ENCODE measurements at regions not wholly inside any gene's neighbourhood (a gene's known extent, or its start where the extent isn't known, plus 50 kb on each side); places are given as distances from the start of the nearest gene placed in this dataset.

DNA sequence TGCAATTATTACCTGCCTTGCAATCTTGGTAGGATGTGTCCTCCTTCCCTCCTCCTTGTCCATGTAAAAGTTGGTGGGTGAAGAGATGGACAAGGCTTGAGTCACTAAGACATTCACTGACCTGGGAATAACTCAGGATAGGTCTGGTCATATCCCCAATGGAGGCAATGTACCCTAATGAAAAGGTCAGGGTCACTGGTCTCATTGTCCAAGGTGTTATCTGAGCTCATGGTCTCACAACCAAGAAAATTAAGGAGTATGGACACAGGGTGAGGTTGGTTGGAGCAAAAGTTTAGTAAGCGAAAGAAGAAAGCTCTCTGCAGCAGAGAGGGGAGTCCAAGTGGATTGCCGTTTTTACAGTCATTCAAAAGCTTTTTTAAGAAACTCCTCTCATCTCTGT is 179.0 kb downstream of the SNRPN start:
- Histone ChIP-seq H2AFZ (ENCODE audit: low read depth, low read length) (no peak overlapping the region), H3F3A (ENCODE audit: insufficient read depth, low read length, poor library complexity, severe bottlenecking) (no peaks in the 10 kb centered on the region), H4K20me1 (ENCODE audit: insufficient read depth) (no peaks in the 10 kb centered on the region), H3K79me2 (replicated peaks; ENCODE audit: insufficient read depth, low read length) (no peaks in the 10 kb centered on the region), H3K4me3 (ENCODE audit: low read length) (no peak overlapping the region), H3K9me2 (ENCODE audit: insufficient read depth, low read length) (no peaks in the 10 kb centered on the region), H3K9me3 (ENCODE audit: low read length) (no peaks in the 10 kb centered on the region), H3K36me3 (ENCODE audit: insufficient read depth, low read length) (no peaks in the 10 kb centered on the region), H3K27ac (ENCODE audit: low read length) (no peak overlapping the region), H3K27me3 (ENCODE audit: insufficient read depth, low read depth, low read length) (no peaks in the 10 kb centered on the region), H3K4me2 (ENCODE audit: low read length) (no peak overlapping the region), H3K9ac (ENCODE audit: low read length) (no peak overlapping the region)
- no peak for TF ChIP-seq EZH2 (IDR thresholded peaks at IDR 0.05; ENCODE audit: borderline replicate concordance, insufficient read depth, low read length, poor library complexity, severe bottlenecking)

DNA sequence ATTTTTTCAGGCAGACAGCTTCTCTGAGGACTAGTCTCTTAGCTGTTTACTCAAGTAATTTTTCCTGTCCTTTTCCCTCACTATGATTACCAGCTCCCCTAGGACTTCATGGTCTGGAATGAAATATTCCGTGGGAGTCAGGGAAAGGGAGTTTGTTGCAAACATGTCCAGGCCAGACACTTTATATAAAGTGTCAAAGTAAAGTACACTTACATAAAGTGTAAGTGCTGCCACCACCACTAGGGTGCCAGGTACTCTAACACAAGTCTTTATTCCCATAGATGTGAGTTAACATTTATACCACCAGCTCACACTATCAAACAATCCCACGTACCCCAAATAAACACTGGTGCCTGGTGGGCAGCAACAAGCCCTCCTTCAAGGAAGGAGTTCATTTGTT is 179.8 kb downstream of the SNRPN start:
- no peak overlapping the region for H3K4me3 ChIP-seq (ENCODE audit: low read length)
- no peak overlapping the region for H3K4me2 ChIP-seq (ENCODE audit: low read length)
- H3K27ac ChIP-seq (ENCODE audit: low read length): no peak overlapping the region
- no peaks in the 10 kb centered on the region for H4K20me1 ChIP-seq (ENCODE audit: insufficient read depth)
- TF ChIP-seq EP300 (conservative IDR thresholded peaks at IDR 0.05; ENCODE audit: poor library complexity, severe bottlenecking): no peak
- no peaks in the 10 kb centered on the region for H3K79me2 ChIP-seq (replicated peaks; ENCODE audit: insufficient read depth, low read length)
- no peak overlapping the region for H3K9ac ChIP-seq (ENCODE audit: low read length)
- no peak overlapping the region for H2AFZ ChIP-seq (ENCODE audit: low read depth, low read length)
- H3K9me3 ChIP-seq (ENCODE audit: low read length): no peaks in the 10 kb centered on the region
- H3F3A ChIP-seq (ENCODE audit: insufficient read depth, low read length, poor library complexity, severe bottlenecking): no peaks in the 10 kb centered on the region
- H3K36me3 ChIP-seq (ENCODE audit: insufficient read depth, low read length): no peaks in the 10 kb centered on the region
- H3K27me3 ChIP-seq (ENCODE audit: insufficient read depth, low read depth, low read length): no peaks in the 10 kb centered on the region
- H3K9me2 ChIP-seq (ENCODE audit: insufficient read depth, low read length): no peaks in the 10 kb centered on the region

DNA sequence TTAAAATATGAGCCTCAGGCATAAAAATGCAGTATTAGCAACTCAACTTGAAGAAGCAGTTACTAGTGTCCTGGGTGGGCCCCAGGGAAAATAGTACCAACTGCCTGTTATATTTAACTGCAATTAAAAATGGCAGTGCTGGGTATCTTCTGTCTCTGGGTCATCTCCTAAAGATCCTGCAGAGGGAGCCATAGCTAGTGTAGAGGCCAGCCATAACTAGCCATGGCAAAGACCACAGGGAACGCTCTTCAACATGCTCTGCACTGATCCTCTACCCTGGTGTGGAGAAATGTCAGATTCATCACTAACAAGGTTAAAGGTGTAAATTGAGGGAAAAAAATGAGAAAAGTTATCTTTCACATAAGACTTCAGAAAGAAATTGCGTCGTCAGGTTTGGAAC is 181.3 kb downstream of the SNRPN start:
- Histone ChIP-seq H3F3A (ENCODE audit: insufficient read depth, low read length, poor library complexity, severe bottlenecking) (no peaks in the 10 kb centered on the region), H3K9me3 (ENCODE audit: low read length) (no peaks in the 10 kb centered on the region), H3K27ac (ENCODE audit: low read length) (no peak overlapping the region), H2AFZ (ENCODE audit: low read depth, low read length) (no peak overlapping the region), H3K4me3 (ENCODE audit: low read length) (no peak overlapping the region), H3K9ac (ENCODE audit: low read length) (no peak overlapping the region), H3K79me2 (replicated peaks; ENCODE audit: insufficient read depth, low read length) (no peaks in the 10 kb centered on the region), H3K9me2 (ENCODE audit: insufficient read depth, low read length) (no peaks in the 10 kb centered on the region), H3K27me3 (ENCODE audit: insufficient read depth, low read depth, low read length) (no peaks in the 10 kb centered on the region), H3K4me2 (ENCODE audit: low read length) (no peak overlapping the region), H4K20me1 (ENCODE audit: insufficient read depth) (no peaks in the 10 kb centered on the region), H3K36me3 (ENCODE audit: insufficient read depth, low read length) (no peaks in the 10 kb centered on the region)
- TF ChIP-seq REST (IDR thresholded peaks at IDR 0.05; ENCODE audit: borderline replicate concordance): no peak

GRCh38 chr15:25137013-25137412 is 182.2 kb downstream of the SNRPN start:
- Histone ChIP-seq H3K4me2 (ENCODE audit: low read length) (no peak overlapping the region), H2AFZ (ENCODE audit: low read depth, low read length) (no peak overlapping the region), H3K27ac (ENCODE audit: low read length) (no peak overlapping the region), H3F3A (ENCODE audit: insufficient read depth, low read length, poor library complexity, severe bottlenecking) (no peaks in the 10 kb centered on the region), H3K36me3 (ENCODE audit: insufficient read depth, low read length) (no peaks in the 10 kb centered on the region), H3K79me2 (replicated peaks; ENCODE audit: insufficient read depth, low read length) (no peaks in the 10 kb centered on the region), H3K9me3 (ENCODE audit: low read length) (no peaks in the 10 kb centered on the region), H3K9me2 (ENCODE audit: insufficient read depth, low read length) (no peaks in the 10 kb centered on the region), H3K9ac (ENCODE audit: low read length) (no peak overlapping the region), H4K20me1 (ENCODE audit: insufficient read depth) (no peaks in the 10 kb centered on the region), H3K4me3 (ENCODE audit: low read length) (no peak overlapping the region), H3K27me3 (ENCODE audit: insufficient read depth, low read depth, low read length) (no peaks in the 10 kb centered on the region)
- TF ChIP-seq CTCF (IDR thresholded peaks at IDR 0.05; ENCODE audit: poor library complexity, severe bottlenecking) (no peak), REST (IDR thresholded peaks at IDR 0.05; ENCODE audit: borderline replicate concordance) (no peak), MXI1 (conservative IDR thresholded peaks at IDR 0.05; ENCODE audit: poor library complexity, severe bottlenecking) (no peak), EP300 (conservative IDR thresholded peaks at IDR 0.05; ENCODE audit: poor library complexity, severe bottlenecking) (no peak), EZH2 (IDR thresholded peaks at IDR 0.05; ENCODE audit: borderline replicate concordance, insufficient read depth, low read length, poor library complexity, severe bottlenecking) (no peak), SMC3 (conservative IDR thresholded peaks at IDR 0.05; ENCODE audit: poor library complexity) (no peak), POLR2AphosphoS5 (IDR thresholded peaks at IDR 0.05) (no peak), TAF1 (IDR thresholded peaks at IDR 0.05; ENCODE audit: low read depth) (no peak), RAD21 (conservative IDR thresholded peaks at IDR 0.05) (no peak)
